T-cell (primary cell): ENCODE measurements at regions not wholly inside any gene's neighbourhood (a gene's known extent, or its start where the extent isn't known, plus 50 kb on each side); places are given as distances from the start of the nearest gene placed in this dataset.

Source experiments
- ATAC-seq, 4 experiments: fragments of 200-7000 bp in 3 of 4; fragments of 150-1000 bp in 1 of 4; cut with Tn5 transposase; replicated peaks in 1 of 4; 1 replicate in 3 of 4; 2 replicates in 1 of 4; pipeline ENCODE4 v1.10.0; 2021; ENCODE audit warnings: moderate library complexity in 3 of 4, mild to moderate bottlenecking in 2 of 4, moderate number of reproducible peaks in 1 of 4
- CTCF ChIA-PET, 2 donors: fragments of 300-600 bp; sonication (Branson Sonifier 250); formaldehyde crosslinking; loops; one replicate each; lab custom pipeline; 2022; ENCODE audit warnings: antibody characterized with exemption in 2 of 2; lab: Charles Lee
- POLR2A ChIA-PET, 2 donors: fragments of 300-600 bp; sonication (Branson Sonifier 250); formaldehyde crosslinking; loops; one replicate each; lab custom pipeline; 2022; ENCODE audit warnings: antibody characterized with exemption in 2 of 2; lab: Charles Lee
- DNase-seq, 35 experiments: peaks; one replicate each; pipeline versions ENCODE4 v3.0.0 to v3.0.0-alpha.2; 2013 to 2023
- H3K27ac ChIP-seq: one replicate; pipeline ENCODE4 v1.5.1; 2013; ENCODE audit warnings: low read length
- H3K27me3 ChIP-seq, 2 experiments: replicated peaks in 1 of 2; 1 replicate in 1 of 2; 2 replicates in 1 of 2; pipeline versions ENCODE4 v1.6.1 to v1.7.0; 2013; ENCODE audit warnings: low read length in 1 of 2, mixed read lengths in 1 of 2; ENCODE audit not compliant: control insufficient read depth in 2 of 2, insufficient read depth in 2 of 2; ENCODE audit errors: extremely low read depth in 1 of 2
- H3K36me3 ChIP-seq, 2 donors: 1 replicate in 1 of 2; 2 replicates in 1 of 2; pipeline versions ENCODE4 v1.6.1 to v1.7.0; 2013; ENCODE audit warnings: low read length in 1 of 2; ENCODE audit not compliant: control insufficient read depth in 2 of 2, insufficient read depth in 1 of 2; ENCODE audit errors: extremely low read depth in 1 of 2
- H3K4me1 ChIP-seq, 2 experiments: 1 replicate in 1 of 2; 2 replicates in 1 of 2; pipeline versions ENCODE4 v1.6.1 to v1.7.0; 2013; ENCODE audit warnings: low read length in 2 of 2, mixed read lengths in 1 of 2; ENCODE audit not compliant: insufficient read depth in 2 of 2, control insufficient read depth in 1 of 2; ENCODE audit errors: extremely low read depth in 1 of 2
- H3K4me3 ChIP-seq, 2 donors: 1 replicate in 1 of 2; 2 replicates in 1 of 2; pipeline versions ENCODE4 v1.5.1 to v1.7.0; 2013; ENCODE audit warnings: mild to moderate bottlenecking in 2 of 2, low read length in 1 of 2, moderate library complexity in 1 of 2; ENCODE audit not compliant: control insufficient read depth in 1 of 2; ENCODE audit errors: extremely low read depth in 1 of 2
- H3K9me3 ChIP-seq: 2 replicates; pipeline ENCODE4 v1.7.0; 2013
- H3K27ac Mint-ChIP-seq, 2 donors: one replicate each; pipeline ENCODE4 v1.8.0; 2020 to 2021; ENCODE audit warnings: mild to moderate bottlenecking in 2 of 2, mixed read lengths in 2 of 2
- H3K27me3 Mint-ChIP-seq, 2 donors: one replicate each; pipeline ENCODE4 v1.8.0; 2021 to 2022; ENCODE audit warnings: mixed read lengths in 2 of 2
- H3K36me3 Mint-ChIP-seq: one replicate; pipeline ENCODE4 v1.8.0; 2021; ENCODE audit warnings: mixed read lengths
- H3K4me1 Mint-ChIP-seq, 3 donors: one replicate each; pipeline ENCODE4 v1.8.0; 2020 to 2022; ENCODE audit warnings: mixed read lengths in 3 of 3, mild to moderate bottlenecking in 1 of 3
- H3K4me3 Mint-ChIP-seq, 3 donors: one replicate each; pipeline ENCODE4 v1.8.0; 2020 to 2022; ENCODE audit warnings: mild to moderate bottlenecking in 3 of 3, mixed read lengths in 3 of 3, moderate library complexity in 3 of 3
- H3K9me3 Mint-ChIP-seq, 3 donors: one replicate each; pipeline ENCODE4 v1.8.0; 2020 to 2022; ENCODE audit warnings: mixed read lengths in 3 of 3
- WGBS: methylation state at CpG from one replicate; pipeline ENCODE4 v1.1.5; 2013; ENCODE audit warnings: missing lambda C conversion rate; ENCODE audit not compliant: insufficient coverage; 5-methylcytosine and 5-hydroxymethylcytosine counted together

DNA sequence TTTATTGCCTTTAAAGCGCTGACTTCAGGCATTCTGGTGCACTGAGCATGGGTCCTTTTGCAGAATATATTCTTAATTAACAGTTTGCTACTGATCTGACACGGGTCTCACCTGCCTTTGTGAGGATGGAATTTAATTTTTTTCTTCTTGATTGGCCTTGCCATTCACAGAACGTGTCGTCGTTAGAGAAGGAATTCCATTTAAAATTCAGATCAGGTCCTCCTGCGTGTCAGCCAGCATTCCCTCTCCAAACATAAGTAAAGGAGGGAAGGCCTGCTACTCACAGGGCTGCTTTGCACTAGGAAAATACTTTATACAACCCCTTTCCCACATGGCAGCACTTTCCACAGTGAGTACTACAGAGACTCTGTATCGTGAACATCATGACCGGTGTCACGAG is 492.7 kb downstream of the NTRK3 start:
- ChIA-PET CTCF (no interaction called here), POLR2A (no interaction called here)
- Mint-ChIP-seq H3K27me3 (peaks cover 2 to 5% of the 10 kb centered on the region in 2 donors), H3K9me3 (peaks cover 0 to 14% (median 7%) of the 10 kb centered on the region in 3 donors), H3K36me3 (no peaks in the 10 kb centered on the region), H3K4me3 (no peak overlapping the region), H3K27ac (no peak overlapping the region), H3K4me1 (peaks cover 11 to 20% (median 14%) of the 10 kb centered on the region in 3 donors)
- Histone ChIP-seq H3K36me3 (no peaks in the 10 kb centered on the region), H3K4me1 (no peaks in the 10 kb centered on the region), H3K27me3 (peaks cover 0 to 3% of the 10 kb centered on the region in 2 experiments), H3K9me3 (no peaks in the 10 kb centered on the region), H3K27ac (no peak overlapping the region), H3K4me3 (no peak overlapping the region)
- 91% methylated on average over 4 of the region's 9 CpGs for WGBS
- DNase-seq (no peak), ATAC-seq (no peak)

DNA sequence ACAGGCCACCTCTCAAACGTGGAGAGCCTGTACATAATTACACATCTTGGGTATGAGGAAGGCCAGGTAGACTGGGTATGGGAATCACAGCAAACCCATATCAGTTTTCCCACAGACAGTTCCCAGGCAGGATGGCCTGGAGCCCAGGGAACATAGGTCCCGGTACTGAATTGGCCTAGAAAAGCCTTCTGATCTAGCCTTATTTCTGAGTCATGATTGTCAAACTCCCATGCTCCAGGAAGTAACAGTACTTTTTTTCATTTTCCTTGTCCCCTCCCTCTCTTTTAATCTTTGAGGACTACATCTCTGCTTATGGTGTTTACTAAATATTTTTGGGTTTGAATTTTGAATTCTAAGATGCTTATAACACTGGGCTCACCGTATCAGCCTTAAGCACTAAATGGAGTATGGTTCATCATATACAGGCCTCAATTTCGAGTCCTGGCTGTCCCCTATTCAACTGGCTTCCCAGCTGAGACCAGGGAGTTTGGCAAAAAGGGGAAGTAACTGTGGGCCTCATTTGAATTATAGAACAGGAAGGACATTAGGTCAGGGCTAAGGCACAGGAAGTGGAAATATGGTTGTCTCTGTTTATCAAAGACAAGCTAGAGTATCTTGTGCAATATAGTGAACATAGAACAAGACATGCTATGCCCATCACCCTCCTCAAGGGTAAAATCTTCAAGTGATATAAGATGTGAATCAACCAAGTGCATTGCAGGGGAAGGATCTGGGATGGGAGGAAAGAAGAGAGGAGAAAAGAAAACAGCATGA is 494.6 kb downstream of the NTRK3 start:
- Mint-ChIP-seq H3K36me3 (no peaks in the 10 kb centered on the region), H3K4me1 (peaks cover 11 to 20% (median 14%) of the 10 kb centered on the region in 3 donors), H3K9me3 (peaks cover 0 to 6% (median 0%) of the 10 kb centered on the region in 3 donors), H3K27ac (peak overlapping the region; percentile 2 to 45), H3K4me3 (no peak overlapping the region), H3K27me3 (no peaks in the 10 kb centered on the region)
- Histone ChIP-seq H3K4me3 (no peak overlapping the region), H3K4me1 (no peaks in the 10 kb centered on the region), H3K27ac (no peak overlapping the region), H3K27me3 (no peaks in the 10 kb centered on the region), H3K9me3 (no peaks in the 10 kb centered on the region), H3K36me3 (no peaks in the 10 kb centered on the region)
- ATAC-seq = peak in 1 of 4 experiments; percentile 46
- CTCF ChIA-PET = no interaction called here
- WGBS = 100% methylated on average over 1 of the region's 4 CpGs
- POLR2A ChIA-PET = no interaction called here
- DNase-seq = peak in 1 of 35 experiments; percentile 2

DNA sequence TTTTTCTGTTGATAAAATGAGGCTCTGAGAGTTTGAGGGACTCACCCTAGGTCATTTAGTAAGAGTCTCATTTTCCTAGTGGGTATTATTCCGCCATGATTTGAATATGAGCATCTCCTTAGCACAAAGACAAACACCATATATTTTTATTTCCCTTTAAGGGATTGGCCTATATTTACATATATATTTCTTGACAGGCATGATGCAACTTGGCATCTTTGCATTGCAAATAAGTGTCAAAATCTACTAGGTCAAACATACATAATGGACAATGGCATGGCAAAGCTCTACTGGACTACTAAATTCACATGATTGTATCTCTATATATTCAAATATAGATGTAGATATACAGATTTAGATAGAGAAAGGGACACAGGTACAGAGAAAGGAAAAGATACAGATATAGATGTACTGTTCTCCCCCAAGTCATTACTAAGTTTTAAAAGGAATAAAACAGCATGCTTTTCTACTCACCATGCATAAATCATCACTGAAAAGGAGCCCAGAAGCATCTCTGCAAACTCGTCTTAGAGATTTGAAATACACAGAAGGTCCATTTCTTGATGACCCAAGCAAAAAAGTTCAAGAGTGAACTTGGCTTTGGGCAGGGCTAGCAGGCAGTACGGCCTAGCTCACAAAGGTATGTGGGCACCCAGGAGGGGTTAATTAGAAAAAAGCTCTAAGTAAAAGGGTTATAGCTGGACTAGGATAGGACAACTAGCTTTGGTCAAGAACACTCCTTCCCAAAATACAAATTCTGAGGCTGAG is 495.8 kb downstream of the NTRK3 start:
- ChIA-PET POLR2A (no interaction called here), CTCF (no interaction called here)
- H3K36me3 ChIP-seq = no peaks in the 10 kb centered on the region
- H3K4me1 ChIP-seq = no peaks in the 10 kb centered on the region
- Mint-ChIP-seq H3K27me3 (no peaks in the 10 kb centered on the region), H3K27ac (no peak overlapping the region), H3K4me1 (peaks cover 11 to 20% (median 14%) of the 10 kb centered on the region in 3 donors), H3K9me3 (peaks cover 0 to 6% (median 0%) of the 10 kb centered on the region in 3 donors), H3K36me3 (no peaks in the 10 kb centered on the region), H3K4me3 (no peak overlapping the region)
- H3K27me3 ChIP-seq = no peaks in the 10 kb centered on the region
- ATAC-seq (no peak), DNase-seq (no peak)
- H3K9me3 ChIP-seq = no peaks in the 10 kb centered on the region
- H3K27ac ChIP-seq = no peak overlapping the region
- no peak overlapping the region for H3K4me3 ChIP-seq
- WGBS = 83% methylated on average over 1 of the region's 3 CpGs

DNA sequence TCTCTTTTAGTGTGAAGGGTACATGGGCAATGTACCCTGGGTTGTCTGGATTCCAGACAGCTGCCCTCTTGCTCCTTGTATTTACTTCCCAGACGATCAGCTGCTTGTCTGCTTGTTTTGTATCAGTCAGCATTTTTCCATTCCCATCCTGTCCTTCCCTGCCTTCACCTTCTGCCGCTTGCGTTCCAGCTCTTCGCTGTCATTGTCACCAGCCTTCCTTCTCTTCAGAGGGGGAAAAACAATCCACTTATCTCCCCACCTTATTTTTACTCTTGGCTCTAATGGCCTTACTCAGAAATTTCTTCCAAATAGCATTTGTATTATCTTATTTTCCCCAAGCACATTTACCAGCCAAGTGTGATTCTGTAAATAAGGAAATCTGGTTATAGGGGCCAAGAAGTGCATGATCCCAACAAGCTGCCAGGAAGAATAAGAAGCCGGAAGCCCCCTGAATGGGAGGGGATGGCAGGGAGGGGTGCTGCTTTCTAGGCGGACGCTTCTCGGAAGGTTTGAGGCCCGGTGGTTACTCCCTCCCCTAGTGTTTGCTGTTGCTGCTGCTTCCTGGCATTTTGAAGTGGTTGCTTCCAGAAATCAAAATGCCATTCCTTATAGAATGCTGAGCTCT is 497.6 kb downstream of the NTRK3 start:
- H3K4me3 Mint-ChIP-seq = no peak overlapping the region
- ATAC-seq (no peak), DNase-seq (no peak)
- Histone ChIP-seq H3K4me1 (no peaks in the 10 kb centered on the region), H3K27ac (no peak overlapping the region), H3K36me3 (no peaks in the 10 kb centered on the region), H3K27me3 (no peaks in the 10 kb centered on the region), H3K9me3 (no peaks in the 10 kb centered on the region), H3K4me3 (no peak overlapping the region)
- peaks cover 0 to 3% of the 10 kb centered on the region in 2 donors for H3K27me3 Mint-ChIP-seq
- H3K4me1 Mint-ChIP-seq = peaks cover 11 to 20% (median 14%) of the 10 kb centered on the region in 3 donors
- no peaks in the 10 kb centered on the region for H3K36me3 Mint-ChIP-seq
- no peak overlapping the region for H3K27ac Mint-ChIP-seq
- ChIA-PET CTCF (no interaction called here), POLR2A (no interaction called here)
- WGBS = 67% methylated on average over 2 of the region's 9 CpGs
- peaks cover 0 to 6% (median 0%) of the 10 kb centered on the region in 3 donors for H3K9me3 Mint-ChIP-seq

DNA sequence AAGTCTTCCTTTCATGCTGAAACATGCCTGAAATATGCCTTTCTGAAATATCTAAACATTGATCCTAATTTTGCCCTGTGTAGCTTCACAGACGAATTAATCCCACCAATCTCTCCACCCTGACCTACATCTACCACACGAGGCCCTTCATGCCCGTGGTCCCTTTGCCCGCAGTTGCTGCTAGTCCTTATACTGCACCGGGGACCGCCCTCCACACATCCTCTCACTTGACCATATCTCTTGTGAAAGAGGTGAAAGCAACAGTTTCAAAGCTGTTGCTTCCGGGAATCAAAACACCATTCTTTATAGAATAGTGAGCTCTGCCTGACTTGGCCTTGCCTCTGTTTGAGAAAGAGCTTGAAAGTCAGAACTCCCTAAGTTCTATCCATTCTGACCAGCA is 499.5 kb downstream of the NTRK3 start:
- Histone ChIP-seq H3K27me3 (no peaks in the 10 kb centered on the region), H3K4me3 (no peak overlapping the region), H3K36me3 (no peaks in the 10 kb centered on the region), H3K27ac (no peak overlapping the region), H3K9me3 (no peaks in the 10 kb centered on the region), H3K4me1 (no peaks in the 10 kb centered on the region)
- no peak overlapping the region for H3K27ac Mint-ChIP-seq
- no peak overlapping the region for H3K4me3 Mint-ChIP-seq
- no peaks in the 10 kb centered on the region for H3K36me3 Mint-ChIP-seq
- H3K27me3 Mint-ChIP-seq = peaks cover 0 to 5% of the 10 kb centered on the region in 2 donors
- whole genome bisulfite sequencing = no CpG with 5 or more reads among the region's 7 CpGs
- no peak for DNase-seq
- H3K9me3 Mint-ChIP-seq = peaks cover 0 to 4% (median 0%) of the 10 kb centered on the region in 3 donors
- no peak for ATAC-seq
- ChIA-PET CTCF (no interaction called here), POLR2A (no interaction called here)
- peaks cover 7 to 12% (median 9%) of the 10 kb centered on the region in 3 donors for H3K4me1 Mint-ChIP-seq

DNA sequence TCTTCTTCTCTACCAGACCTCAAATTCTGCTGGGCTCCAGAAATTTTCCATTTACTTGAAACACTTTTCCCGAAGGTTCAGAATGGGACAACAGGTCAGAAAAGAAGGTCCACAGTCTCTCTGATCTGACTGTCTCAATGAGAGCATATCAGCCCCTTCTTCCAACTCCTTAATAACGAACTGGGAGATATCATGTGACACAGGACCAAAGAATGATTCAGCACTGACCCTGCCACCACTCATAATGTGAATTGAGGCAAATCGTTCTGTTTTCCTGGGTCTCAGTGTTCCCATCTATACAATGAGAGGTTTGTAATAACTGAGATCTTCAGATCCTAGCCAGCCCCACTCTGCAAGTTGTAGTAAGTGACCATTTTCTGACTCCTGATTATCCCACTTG is 500.5 kb downstream of the NTRK3 start:
- Histone ChIP-seq H3K27ac (no peak overlapping the region), H3K4me1 (no peaks in the 10 kb centered on the region), H3K9me3 (no peaks in the 10 kb centered on the region), H3K36me3 (no peaks in the 10 kb centered on the region), H3K27me3 (no peaks in the 10 kb centered on the region), H3K4me3 (no peak overlapping the region)
- Mint-ChIP-seq H3K9me3 (no peaks in the 10 kb centered on the region), H3K4me1 (peaks cover 0 to 2% (median under 1%) of the 10 kb centered on the region in 3 donors), H3K27ac (no peak overlapping the region), H3K36me3 (no peaks in the 10 kb centered on the region), H3K4me3 (no peak overlapping the region), H3K27me3 (peaks cover 0 to 5% of the 10 kb centered on the region in 2 donors)
- no peak for ATAC-seq
- ChIA-PET POLR2A (no interaction called here), CTCF (no interaction called here)
- no peak for DNase-seq
- 80% methylated on average over 1 of the region's 3 CpGs for WGBS
